ENCODE measurements at regions not wholly inside any gene's neighbourhood (a gene's known extent, or its start where the extent isn't known, plus 50 kb on each side); places are given as distances from the start of the nearest gene placed in this dataset.

GRCh38 chr3:106048946-106049481 lies 180.2 kb upstream of the CBLB start:
- no peak overlapping the region for H3K27ac ChIP-seq (ENCODE audit: low read depth in 1 of 2, low read length in 1 of 2)
- H3K27me3 ChIP-seq (ENCODE audit: control insufficient read depth in 2 of 2, insufficient read depth in 1 of 2, low read length in 1 of 2): no peaks in the 10 kb centered on the region
- H3K4me1 ChIP-seq (ENCODE audit: control insufficient read depth in 2 of 2, insufficient read depth in 2 of 2, low read length in 2 of 2): no peaks in the 10 kb centered on the region
- no peak overlapping the region for H3K4me3 ChIP-seq (ENCODE audit: low read length in 2 of 2)
- no peak for DNase-seq (ENCODE audit: low read depth in 6 of 9, low spot score in 9 of 9)
- no peaks in the 10 kb centered on the region for H3K9me3 ChIP-seq (ENCODE audit: control insufficient read depth in 2 of 2, insufficient read depth in 1 of 2, low read length in 1 of 2)
- 95% methylated on average over 2 of the region's 2 CpGs for WGBS
- H3K36me3 ChIP-seq (ENCODE audit: control insufficient read depth in 2 of 2, insufficient read depth in 2 of 2, low read length in 1 of 2): no peaks in the 10 kb centered on the region

GRCh38 chr3:106049821-106050220 lies 181.0 kb upstream of the CBLB start:
- Histone ChIP-seq H3K36me3 (ENCODE audit: control insufficient read depth in 2 of 2, insufficient read depth in 2 of 2, low read length in 1 of 2) (no peaks in the 10 kb centered on the region), H3K27ac (ENCODE audit: low read depth in 1 of 2, low read length in 1 of 2) (no peak overlapping the region), H3K4me1 (ENCODE audit: control insufficient read depth in 2 of 2, insufficient read depth in 2 of 2, low read length in 2 of 2) (no peaks in the 10 kb centered on the region), H3K4me3 (ENCODE audit: low read length in 2 of 2) (no peak overlapping the region), H3K9me3 (ENCODE audit: control insufficient read depth in 2 of 2, insufficient read depth in 1 of 2, low read length in 1 of 2) (no peaks in the 10 kb centered on the region), H3K27me3 (ENCODE audit: control insufficient read depth in 2 of 2, insufficient read depth in 1 of 2, low read length in 1 of 2) (no peaks in the 10 kb centered on the region)
- no peak for DNase-seq (ENCODE audit: low read depth in 6 of 9, low spot score in 9 of 9)

- Histone ChIP-seq H3K4me3 (ENCODE audit: low read length in 2 of 2) (no peak overlapping the region), H3K9me3 (ENCODE audit: control insufficient read depth in 2 of 2, insufficient read depth in 1 of 2, low read length in 1 of 2) (peaks cover 0 to 2% of the 10 kb centered on the region in 2 donors), H3K4me1 (ENCODE audit: control insufficient read depth in 2 of 2, insufficient read depth in 2 of 2, low read length in 2 of 2) (no peaks in the 10 kb centered on the region), H3K36me3 (ENCODE audit: control insufficient read depth in 2 of 2, insufficient read depth in 2 of 2, low read length in 1 of 2) (no peaks in the 10 kb centered on the region), H3K27ac (ENCODE audit: low read depth in 1 of 2, low read length in 1 of 2) (no peak overlapping the region), H3K27me3 (ENCODE audit: control insufficient read depth in 2 of 2, insufficient read depth in 1 of 2, low read length in 1 of 2) (no peaks in the 10 kb centered on the region)
- 97% methylated on average over 3 of the region's 3 CpGs for WGBS
- DNase-seq (ENCODE audit: low read depth in 6 of 9, low spot score in 9 of 9): no peak
Observed at GRCh38 chr3:106056931-106057330, 188.1 kb upstream of the CBLB start.

- no peaks in the 10 kb centered on the region for H3K27me3 ChIP-seq (ENCODE audit: control insufficient read depth in 2 of 2, insufficient read depth in 1 of 2, low read length in 1 of 2)
- H3K4me3 ChIP-seq (ENCODE audit: low read length in 2 of 2): no peak overlapping the region
- peaks cover 0 to 2% of the 10 kb centered on the region in 2 donors for H3K9me3 ChIP-seq (ENCODE audit: control insufficient read depth in 2 of 2, insufficient read depth in 1 of 2, low read length in 1 of 2)
- H3K4me1 ChIP-seq (ENCODE audit: control insufficient read depth in 2 of 2, insufficient read depth in 2 of 2, low read length in 2 of 2): no peaks in the 10 kb centered on the region
- 96% methylated on average over 2 of the region's 2 CpGs for WGBS
- no peak for DNase-seq (ENCODE audit: low read depth in 6 of 9, low spot score in 9 of 9)
- H3K36me3 ChIP-seq (ENCODE audit: control insufficient read depth in 2 of 2, insufficient read depth in 2 of 2, low read length in 1 of 2): no peaks in the 10 kb centered on the region
- no peak overlapping the region for H3K27ac ChIP-seq (ENCODE audit: low read depth in 1 of 2, low read length in 1 of 2)
Observed at GRCh38 chr3:106058475-106058874, 189.7 kb upstream of the CBLB start.

- H3K27ac ChIP-seq (ENCODE audit: low read depth in 1 of 2, low read length in 1 of 2): no peak overlapping the region
- no peaks in the 10 kb centered on the region for H3K27me3 ChIP-seq (ENCODE audit: control insufficient read depth in 2 of 2, insufficient read depth in 1 of 2, low read length in 1 of 2)
- 80% methylated on average over 2 of the region's 2 CpGs for whole genome bisulfite sequencing
- no peaks in the 10 kb centered on the region for H3K36me3 ChIP-seq (ENCODE audit: control insufficient read depth in 2 of 2, insufficient read depth in 2 of 2, low read length in 1 of 2)
- H3K9me3 ChIP-seq (ENCODE audit: control insufficient read depth in 2 of 2, insufficient read depth in 1 of 2, low read length in 1 of 2): peaks cover 0 to 2% of the 10 kb centered on the region in 2 donors
- no peak overlapping the region for H3K4me3 ChIP-seq (ENCODE audit: low read length in 2 of 2)
- no peak for DNase-seq (ENCODE audit: low read depth in 6 of 9, low spot score in 9 of 9)
- H3K4me1 ChIP-seq (ENCODE audit: control insufficient read depth in 2 of 2, insufficient read depth in 2 of 2, low read length in 2 of 2): no peaks in the 10 kb centered on the region
Observed at GRCh38 chr3:106059953-106060517, 191.2 kb upstream of the CBLB start.

GRCh38 chr3:106063909-106064308 lies 195.1 kb upstream of the CBLB start:
- WGBS: 97% methylated on average over 3 of the region's 3 CpGs

GRCh38 chr3:106065831-106066230 lies 197.0 kb upstream of the CBLB start:
- Histone ChIP-seq H3K27me3 (ENCODE audit: control insufficient read depth in 2 of 2, insufficient read depth in 1 of 2, low read length in 1 of 2) (no peaks in the 10 kb centered on the region), H3K4me3 (ENCODE audit: low read length in 2 of 2) (no peak overlapping the region), H3K36me3 (ENCODE audit: control insufficient read depth in 2 of 2, insufficient read depth in 2 of 2, low read length in 1 of 2) (no peaks in the 10 kb centered on the region), H3K27ac (ENCODE audit: low read depth in 1 of 2, low read length in 1 of 2) (no peak overlapping the region), H3K9me3 (ENCODE audit: control insufficient read depth in 2 of 2, insufficient read depth in 1 of 2, low read length in 1 of 2) (peaks cover 0 to 2% of the 10 kb centered on the region in 2 donors), H3K4me1 (ENCODE audit: control insufficient read depth in 2 of 2, insufficient read depth in 2 of 2, low read length in 2 of 2) (no peaks in the 10 kb centered on the region)
- DNase-seq (ENCODE audit: low read depth in 6 of 9, low spot score in 9 of 9): no peak

More at GRCh38 chr3:106063909-106064308, 195.1 kb upstream of the CBLB start:
- Histone ChIP-seq H3K4me1 (ENCODE audit: control insufficient read depth in 2 of 2, insufficient read depth in 2 of 2, low read length in 2 of 2) (no peaks in the 10 kb centered on the region), H3K27me3 (ENCODE audit: control insufficient read depth in 2 of 2, insufficient read depth in 1 of 2, low read length in 1 of 2) (no peaks in the 10 kb centered on the region), H3K4me3 (ENCODE audit: low read length in 2 of 2) (no peak overlapping the region), H3K36me3 (ENCODE audit: control insufficient read depth in 2 of 2, insufficient read depth in 2 of 2, low read length in 1 of 2) (no peaks in the 10 kb centered on the region), H3K27ac (ENCODE audit: low read depth in 1 of 2, low read length in 1 of 2) (no peak overlapping the region), H3K9me3 (ENCODE audit: control insufficient read depth in 2 of 2, insufficient read depth in 1 of 2, low read length in 1 of 2) (peaks cover 0 to 2% of the 10 kb centered on the region in 2 donors)
- DNase-seq (ENCODE audit: low read depth in 6 of 9, low spot score in 9 of 9): no peak

- Histone ChIP-seq H3K9me3 (ENCODE audit: control insufficient read depth in 2 of 2, insufficient read depth in 1 of 2, low read length in 1 of 2) (no peaks in the 10 kb centered on the region), H3K27ac (ENCODE audit: low read depth in 1 of 2, low read length in 1 of 2) (no peak overlapping the region), H3K27me3 (ENCODE audit: control insufficient read depth in 2 of 2, insufficient read depth in 1 of 2, low read length in 1 of 2) (no peaks in the 10 kb centered on the region), H3K36me3 (ENCODE audit: control insufficient read depth in 2 of 2, insufficient read depth in 2 of 2, low read length in 1 of 2) (no peaks in the 10 kb centered on the region), H3K4me1 (ENCODE audit: control insufficient read depth in 2 of 2, insufficient read depth in 2 of 2, low read length in 2 of 2) (no peaks in the 10 kb centered on the region), H3K4me3 (ENCODE audit: low read length in 2 of 2) (no peak overlapping the region)
- WGBS: 89% methylated on average over 3 of the region's 3 CpGs
- DNase-seq (ENCODE audit: low read depth in 6 of 9, low spot score in 9 of 9): no peak
Observed at GRCh38 chr3:106067711-106068110, 198.9 kb upstream of the CBLB start.

- 78% methylated on average over 1 of the region's 1 CpG for WGBS
- DNase-seq (ENCODE audit: low read depth in 6 of 9, low spot score in 9 of 9): no peak
- no peak overlapping the region for H3K4me3 ChIP-seq (ENCODE audit: low read length in 2 of 2)
- H3K27ac ChIP-seq (ENCODE audit: low read depth in 1 of 2, low read length in 1 of 2): no peak overlapping the region
- H3K36me3 ChIP-seq (ENCODE audit: control insufficient read depth in 2 of 2, insufficient read depth in 2 of 2, low read length in 1 of 2): no peaks in the 10 kb centered on the region
- H3K4me1 ChIP-seq (ENCODE audit: control insufficient read depth in 2 of 2, insufficient read depth in 2 of 2, low read length in 2 of 2): no peaks in the 10 kb centered on the region
- H3K9me3 ChIP-seq (ENCODE audit: control insufficient read depth in 2 of 2, insufficient read depth in 1 of 2, low read length in 1 of 2): no peaks in the 10 kb centered on the region
- no peaks in the 10 kb centered on the region for H3K27me3 ChIP-seq (ENCODE audit: control insufficient read depth in 2 of 2, insufficient read depth in 1 of 2, low read length in 1 of 2)
Observed at GRCh38 chr3:106068381-106068780, 199.6 kb upstream of the CBLB start.
